ENCODE measurements at regions not wholly inside any gene's neighbourhood (a gene's known extent, or its start where the extent isn't known, plus 50 kb on each side); places are given as distances from the start of the nearest gene placed in this dataset.

DNA sequence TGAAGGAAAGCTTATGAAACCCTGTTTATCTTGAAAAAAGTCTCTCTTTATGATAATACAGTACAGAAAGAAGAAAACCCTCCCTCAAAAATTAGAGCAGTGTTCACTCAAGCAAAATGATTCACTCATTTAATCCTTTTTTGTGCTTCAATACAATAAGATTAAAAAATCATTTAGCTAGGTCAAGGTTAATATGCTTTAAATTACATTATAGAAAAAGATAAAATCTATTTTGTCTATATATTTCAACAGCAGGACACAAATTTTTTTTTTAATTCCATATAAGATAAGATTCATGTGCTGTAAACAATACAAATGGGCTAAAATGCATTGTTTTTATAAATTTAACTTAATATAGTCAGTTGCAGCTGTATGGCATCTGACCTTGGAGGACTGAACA is 176.9 kb downstream of the KCNE4 start:
- Histone ChIP-seq H3K27ac (ENCODE audit: insufficient read length, low read depth, low read length) (no peak overlapping the region), H3K23me2 (ENCODE audit: insufficient read length, low read depth, low read length, poor library complexity, severe bottlenecking) (no peaks in the 10 kb centered on the region), H3T11ph (ENCODE audit: low read length) (no peak overlapping the region), H4K8ac (replicated peaks; ENCODE audit: insufficient read length, low read depth, low read length) (no peak overlapping the region), H3K9me3 (ENCODE audit: control insufficient read depth, low read depth, low read length) (no peaks in the 10 kb centered on the region), H4K91ac (ENCODE audit: insufficient read length, low read depth, low read length) (no peak overlapping the region), H4K20me1 (ENCODE audit: control insufficient read depth, insufficient read depth, insufficient read length) (no peaks in the 10 kb centered on the region), H2BK20ac (ENCODE audit: low read depth, low read length, poor library complexity, severe bottlenecking) (no peak overlapping the region), H3K9ac (ENCODE audit: extremely low read depth, insufficient read length, low read length) (no peak overlapping the region), H3K14ac (ENCODE audit: insufficient read depth, low read length) (no peak overlapping the region), H3K79me2 (ENCODE audit: insufficient read depth, low read length) (no peaks in the 10 kb centered on the region), H2BK120ac (ENCODE audit: low read depth, low read length, poor library complexity, severe bottlenecking) (no peak overlapping the region), H3K79me1 (ENCODE audit: insufficient read depth, low read depth, low read length, poor library complexity, severe bottlenecking) (no peaks in the 10 kb centered on the region), H3K4me2 (ENCODE audit: insufficient read depth, insufficient read length, low read length) (no peak overlapping the region), H2AFZ (ENCODE audit: low read length) (no peak overlapping the region), H3K56ac (ENCODE audit: insufficient read length, low read depth, low read length) (no peak overlapping the region), H2BK12ac (ENCODE audit: insufficient read length, low read depth, low read length) (no peak overlapping the region), H3K27me3 (ENCODE audit: insufficient read depth, low read length) (no peaks in the 10 kb centered on the region), H2BK15ac (ENCODE audit: low read depth, low read length) (no peak overlapping the region), H3K4me1 (ENCODE audit: insufficient read depth, low read length) (no peaks in the 10 kb centered on the region; the same call in 1 of the 2 replicates), H2AK5ac (ENCODE audit: insufficient read length, low read length) (no peak overlapping the region), H2BK5ac (ENCODE audit: insufficient read length, low read length) (no peak overlapping the region), H3K18ac (ENCODE audit: insufficient read length, low read depth, low read length) (no peak overlapping the region), H4K5ac (ENCODE audit: insufficient read length, low read depth, low read length) (no peak overlapping the region), H3K23ac (ENCODE audit: insufficient read length, low read depth, low read length) (no peak overlapping the region), H3K4ac (ENCODE audit: low read depth, low read length) (no peak overlapping the region)
- no peaks in the 10 kb centered on the region; a peak in 1 of 4 replicates for H3K4me1 Mint-ChIP-seq
- H3K9me3 Mint-ChIP-seq = no peaks in the 10 kb centered on the region
- no peak overlapping the region for H3K4me3 Mint-ChIP-seq
- H3K27ac Mint-ChIP-seq = no peak overlapping the region
- no peaks in the 10 kb centered on the region for H3K36me3 Mint-ChIP-seq (ENCODE audit: insufficient read depth in 1 of 3, low read depth in 3 of 3)
- no peak for DNase-seq
- TF ChIP-seq, protein P1, sequence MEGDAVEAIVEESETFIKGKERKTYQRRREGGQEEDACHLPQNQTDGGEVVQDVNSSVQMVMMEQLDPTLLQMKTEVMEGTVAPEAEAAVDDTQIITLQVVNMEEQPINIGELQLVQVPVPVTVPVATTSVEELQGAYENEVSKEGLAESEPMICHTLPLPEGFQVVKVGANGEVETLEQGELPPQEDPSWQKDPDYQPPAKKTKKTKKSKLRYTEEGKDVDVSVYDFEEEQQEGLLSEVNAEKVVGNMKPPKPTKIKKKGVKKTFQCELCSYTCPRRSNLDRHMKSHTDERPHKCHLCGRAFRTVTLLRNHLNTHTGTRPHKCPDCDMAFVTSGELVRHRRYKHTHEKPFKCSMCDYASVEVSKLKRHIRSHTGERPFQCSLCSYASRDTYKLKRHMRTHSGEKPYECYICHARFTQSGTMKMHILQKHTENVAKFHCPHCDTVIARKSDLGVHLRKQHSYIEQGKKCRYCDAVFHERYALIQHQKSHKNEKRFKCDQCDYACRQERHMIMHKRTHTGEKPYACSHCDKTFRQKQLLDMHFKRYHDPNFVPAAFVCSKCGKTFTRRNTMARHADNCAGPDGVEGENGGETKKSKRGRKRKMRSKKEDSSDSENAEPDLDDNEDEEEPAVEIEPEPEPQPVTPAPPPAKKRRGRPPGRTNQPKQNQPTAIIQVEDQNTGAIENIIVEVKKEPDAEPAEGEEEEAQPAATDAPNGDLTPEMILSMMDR (conservative IDR thresholded peaks at IDR 0.05) = no peak
- H3K27me3 Mint-ChIP-seq (ENCODE audit: low read depth) = no peaks in the 10 kb centered on the region

Measured in H9 (cell line).